Spleen (tissue), 11 donors: ENCODE measurements at regions not wholly inside any gene's neighbourhood (a gene's known extent, or its start where the extent isn't known, plus 50 kb on each side); places are given as distances from the start of the nearest gene placed in this dataset.

Experiments used
- DNase-seq: peaks from one replicate; pipeline ENCODE4 v3.0.0-alpha.2; 2020
- H3K27ac ChIP-seq, 8 donors: fragments of 200-600 bp; sonication (generic) in 7 of 8; 1 replicate in 4 of 8; 2 replicates in 4 of 8; pipeline versions ENCODE4 v1.5.0 to v1.8.0; 2016 to 2021; ENCODE audit warnings: inconsistent platforms in 4 of 8, mild to moderate bottlenecking in 4 of 8, moderate library complexity in 1 of 8
- H3K27me3 ChIP-seq, 7 donors: fragments of 200-600 bp; sonication (generic) in 6 of 7; replicated peaks in 1 of 7; 1 replicate in 4 of 7; 2 replicates in 3 of 7; pipeline versions ENCODE4 v1.5.0 to v1.8.0; 2016 to 2021; ENCODE audit warnings: inconsistent platforms in 3 of 7, mild to moderate bottlenecking in 1 of 7
- H3K36me3 ChIP-seq, 6 donors: fragments of 200-600 bp; sonication (generic) in 5 of 6; 1 replicate in 4 of 6; 2 replicates in 2 of 6; pipeline versions ENCODE4 v1.5.0 to v1.8.0; 2016 to 2021; ENCODE audit warnings: inconsistent platforms in 2 of 6
- H3K4me1 ChIP-seq, 6 donors: fragments of 200-600 bp; sonication (generic) in 5 of 6; 1 replicate in 3 of 6; 2 replicates in 3 of 6; pipeline versions ENCODE4 v1.5.0 to v1.8.0; 2016 to 2021; ENCODE audit warnings: inconsistent platforms in 3 of 6
- H3K4me3 ChIP-seq, 8 donors: fragments of 200-600 bp; sonication (generic) in 7 of 8; 1 replicate in 4 of 8; 2 replicates in 4 of 8; pipeline versions ENCODE4 v1.5.0 to v1.8.0; 2016 to 2021; ENCODE audit warnings: inconsistent platforms in 4 of 8, mild to moderate bottlenecking in 4 of 8, moderate library complexity in 2 of 8
- H3K9me3 ChIP-seq, 8 donors: fragments of 200-600 bp; sonication (generic) in 7 of 8; 1 replicate in 4 of 8; 2 replicates in 4 of 8; pipeline versions ENCODE4 v1.5.0 to v1.8.0; 2016 to 2021; ENCODE audit warnings: inconsistent platforms in 4 of 8
- CTCF ChIP-seq, 11 experiments: fragments of 200-600 bp in 7 of 11; fragments of 450-650 bp in 4 of 11; sonication (generic) in 4 of 11; IDR thresholded peaks in 8 of 11; conservative IDR thresholded peaks in 3 of 11; 1 replicate in 7 of 11; 2 replicates in 4 of 11; pipeline versions ENCODE4 v1.4.0 to v1.8.0; 2016 to 2021; ENCODE audit warnings: antibody characterized with exemption in 11 of 11, inconsistent platforms in 4 of 11, mild to moderate bottlenecking in 1 of 11
- POLR2A ChIP-seq, 3 donors: fragments of 450-650 bp; IDR thresholded peaks; one replicate each; pipeline ENCODE4 v1.5.1; 2017; ENCODE audit warnings: antibody characterized with exemption in 3 of 3, mild to moderate bottlenecking in 1 of 3
- POLR2AphosphoS5 ChIP-seq, 3 donors: sonication (generic); formaldehyde crosslinking; IDR thresholded peaks; one replicate each; pipeline ENCODE4 v1.5.1; 2017; ENCODE audit warnings: antibody characterized with exemption in 3 of 3
- WGBS, 5 donors: extraction: QIAGEN DNeasy Blood & Tissue Kit in 3 of 5; methylation state at CpG; one replicate each; pipeline versions ENCODE4 v1.1.5 to v1.1.7; 2013 to 2018; 5-methylcytosine and 5-hydroxymethylcytosine counted together
- intact Hi-C: fragments of 100-400 bp; cut with DNase I; formaldehyde crosslinking; loops from one replicate; pipeline ENCODE4 v1.15.0; 2023; ENCODE audit warnings: low total_unique reads
- donor health status: healthy with polysubstance abuse.
- donor health status: DM: no; HTN: no; CAD: no; lungs with moderate emphysema.
- donor health status: DM: no; HTN: no; CAD: no.
- donor health status: Bipolar disorder and iron deficiency.
- donor health status: healthy.
- donor health status: DM: no; HTN: no; CAD: no.
- donor health status: DM: yes; HTN: yes; CAD: no.

- no peak overlapping the region for H3K4me3 ChIP-seq
- 84 to 94% (median 87%) methylated on average over 4 of the region's 4 CpGs for WGBS, 5 donors
- H3K27me3 ChIP-seq, result no peaks in the 10 kb centered on the region
- intact Hi-C loops, result no loop called here
- no peak for TF ChIP-seq CTCF (IDR thresholded peaks at IDR 0.05 in 8 of 11, conservative IDR thresholded peaks at IDR 0.05 in 3 of 11)
- no peak for TF ChIP-seq POLR2AphosphoS5 (IDR thresholded peaks at IDR 0.05)
- H3K36me3 ChIP-seq, result no peaks in the 10 kb centered on the region
- no peak overlapping the region for H3K27ac ChIP-seq
- no peaks in the 10 kb centered on the region for H3K9me3 ChIP-seq
- DNase-seq, result no peak
- no peaks in the 10 kb centered on the region for H3K4me1 ChIP-seq
Measured at GRCh38 chr10:90641731-90642130, 216.1 kb downstream of the HTR7 start.

GRCh38 chr10:90642136-90642535 lies 215.7 kb downstream of the HTR7 start:
- TF ChIP-seq POLR2AphosphoS5 (IDR thresholded peaks at IDR 0.05) (no peak), POLR2A (IDR thresholded peaks at IDR 0.05) (no peak), CTCF (IDR thresholded peaks at IDR 0.05 in 8 of 11, conservative IDR thresholded peaks at IDR 0.05 in 3 of 11) (no peak)
- Histone ChIP-seq H3K27me3 (no peaks in the 10 kb centered on the region), H3K4me3 (no peak overlapping the region), H3K9me3 (no peaks in the 10 kb centered on the region), H3K27ac (no peak overlapping the region), H3K36me3 (no peaks in the 10 kb centered on the region), H3K4me1 (no peaks in the 10 kb centered on the region)
- intact Hi-C loops, result no loop called here
- no peak for DNase-seq
- WGBS, 5 donors, result 70 to 80% (median 76%) methylated on average over 3 of the region's 3 CpGs

GRCh38 chr10:90642650-90643049 lies 215.2 kb downstream of the HTR7 start:
- H3K36me3 ChIP-seq, result no peaks in the 10 kb centered on the region
- H3K27me3 ChIP-seq, result no peaks in the 10 kb centered on the region
- TF ChIP-seq POLR2A (IDR thresholded peaks at IDR 0.05) (no peak), POLR2AphosphoS5 (IDR thresholded peaks at IDR 0.05) (no peak), CTCF (IDR thresholded peaks at IDR 0.05 in 8 of 11, conservative IDR thresholded peaks at IDR 0.05 in 3 of 11) (no peak)
- intact Hi-C loops, result no loop called here
- no peaks in the 10 kb centered on the region for H3K9me3 ChIP-seq
- H3K4me3 ChIP-seq, result no peak overlapping the region
- no peak for DNase-seq
- no peaks in the 10 kb centered on the region for H3K4me1 ChIP-seq
- 50 to 81% (median 57%) methylated on average over 4 of the region's 4 CpGs for WGBS, 5 donors
- H3K27ac ChIP-seq, result no peak overlapping the region

- H3K9me3 ChIP-seq, result no peaks in the 10 kb centered on the region
- 65 to 77% (median 68%) methylated on average over 3 of the region's 3 CpGs for WGBS, 5 donors
- no peaks in the 10 kb centered on the region for H3K36me3 ChIP-seq
- TF ChIP-seq POLR2A (IDR thresholded peaks at IDR 0.05) (no peak), CTCF (IDR thresholded peaks at IDR 0.05 in 8 of 11, conservative IDR thresholded peaks at IDR 0.05 in 3 of 11) (no peak), POLR2AphosphoS5 (IDR thresholded peaks at IDR 0.05) (no peak)
- DNase-seq, result no peak
- H3K27ac ChIP-seq, result no peak overlapping the region
- intact Hi-C loops, result no loop called here
- H3K27me3 ChIP-seq, result no peaks in the 10 kb centered on the region
- H3K4me3 ChIP-seq, result no peak overlapping the region
- no peaks in the 10 kb centered on the region for H3K4me1 ChIP-seq
Measured at GRCh38 chr10:90644165-90644564, 213.7 kb downstream of the HTR7 start.
